Breast epithelium (tissue), 3 donors: ENCODE measurements at regions not wholly inside any gene's neighbourhood (a gene's known extent, or its start where the extent isn't known, plus 50 kb on each side); places are given as distances from the start of the nearest gene placed in this dataset.

ENCODE experiments used
- POLR2A ChIP-seq: fragments of 450-650 bp; IDR thresholded peaks from one replicate; pipeline ENCODE4 v1.6.1; 2016; ENCODE audit warnings: antibody characterized with exemption, mild to moderate bottlenecking, moderate library complexity
- TF ChIP-seq, protein P1 (sequence below), 3 donors: fragments of 450-650 bp; IDR thresholded peaks; one replicate each; pipeline ENCODE4 v1.5.1; 2016 to 2017; ENCODE audit warnings: antibody characterized with exemption in 3 of 3, mild to moderate bottlenecking in 3 of 3, moderate library complexity in 3 of 3

DNA sequence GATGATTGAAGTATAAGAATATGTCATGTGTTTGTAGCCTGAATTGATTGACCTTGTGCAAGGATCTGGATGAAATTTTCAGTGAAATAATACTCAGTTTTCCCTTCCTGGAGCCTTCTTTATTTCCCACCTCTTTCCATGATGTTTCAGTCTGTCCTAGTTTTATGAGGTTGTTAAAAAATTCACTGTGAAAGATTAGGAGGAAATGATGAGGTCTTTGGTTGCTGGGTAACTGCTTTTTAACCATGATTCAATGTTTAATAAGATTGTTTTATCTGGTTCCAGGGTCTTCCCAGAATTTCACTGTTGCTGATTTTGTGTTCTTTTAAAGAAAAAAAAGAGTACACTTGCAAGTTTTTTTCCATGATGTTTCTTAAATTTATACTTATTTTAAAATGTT lies 221.5 kb downstream of the MBL2 start:
- TF ChIP-seq, protein P1, sequence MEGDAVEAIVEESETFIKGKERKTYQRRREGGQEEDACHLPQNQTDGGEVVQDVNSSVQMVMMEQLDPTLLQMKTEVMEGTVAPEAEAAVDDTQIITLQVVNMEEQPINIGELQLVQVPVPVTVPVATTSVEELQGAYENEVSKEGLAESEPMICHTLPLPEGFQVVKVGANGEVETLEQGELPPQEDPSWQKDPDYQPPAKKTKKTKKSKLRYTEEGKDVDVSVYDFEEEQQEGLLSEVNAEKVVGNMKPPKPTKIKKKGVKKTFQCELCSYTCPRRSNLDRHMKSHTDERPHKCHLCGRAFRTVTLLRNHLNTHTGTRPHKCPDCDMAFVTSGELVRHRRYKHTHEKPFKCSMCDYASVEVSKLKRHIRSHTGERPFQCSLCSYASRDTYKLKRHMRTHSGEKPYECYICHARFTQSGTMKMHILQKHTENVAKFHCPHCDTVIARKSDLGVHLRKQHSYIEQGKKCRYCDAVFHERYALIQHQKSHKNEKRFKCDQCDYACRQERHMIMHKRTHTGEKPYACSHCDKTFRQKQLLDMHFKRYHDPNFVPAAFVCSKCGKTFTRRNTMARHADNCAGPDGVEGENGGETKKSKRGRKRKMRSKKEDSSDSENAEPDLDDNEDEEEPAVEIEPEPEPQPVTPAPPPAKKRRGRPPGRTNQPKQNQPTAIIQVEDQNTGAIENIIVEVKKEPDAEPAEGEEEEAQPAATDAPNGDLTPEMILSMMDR (IDR thresholded peaks at IDR 0.05) = no peak
- TF ChIP-seq POLR2A = no peak
